KMS-11 (cell line): ENCODE measurements at regions not wholly inside any gene's neighbourhood (a gene's known extent, or its start where the extent isn't known, plus 50 kb on each side); places are given as distances from the start of the nearest gene placed in this dataset.

Experiments used
- H2AFZ ChIP-seq: fragments of 200-600 bp; sonication (generic); 2 replicates; pipeline ENCODE4 v1.6.1; 2016; ENCODE audit warnings: antibody characterized with exemption, mixed run types, low read depth
- H3K27ac ChIP-seq: fragments of 200-600 bp; sonication (generic); 2 replicates; pipeline ENCODE4 v1.6.1; 2016; ENCODE audit warnings: mild to moderate bottlenecking, mixed run types
- H3K27me3 ChIP-seq: fragments of 200-600 bp; sonication (generic); 2 replicates; pipeline ENCODE4 v1.6.1; 2017; ENCODE audit warnings: mild to moderate bottlenecking, low read depth, mixed run types, moderate library complexity; ENCODE audit not compliant: insufficient read depth
- H3K36me3 ChIP-seq: fragments of 200-600 bp; sonication (generic); 2 replicates; pipeline ENCODE4 v1.6.1; 2017; ENCODE audit warnings: mild to moderate bottlenecking, mixed run types; ENCODE audit not compliant: insufficient read depth
- H3K4me1 ChIP-seq: fragments of 200-600 bp; sonication (generic); 2 replicates; pipeline ENCODE4 v1.6.1; 2016; ENCODE audit warnings: mild to moderate bottlenecking, low read depth, mixed run types; ENCODE audit not compliant: poor library complexity, severe bottlenecking
- H3K4me2 ChIP-seq: fragments of 200-600 bp; sonication (generic); 2 replicates; pipeline ENCODE4 v1.7.0; 2016; ENCODE audit warnings: mild to moderate bottlenecking, mixed run types
- H3K4me3 ChIP-seq: fragments of 200-600 bp; sonication (generic); IDR thresholded peaks from 2 replicates; pipeline ENCODE4 v1.6.1; 2017; ENCODE audit warnings: low read depth, low read length, mixed read lengths; ENCODE audit not compliant: insufficient read depth
- H3K79me2 ChIP-seq: fragments of 200-600 bp; sonication (generic); 2 replicates; pipeline ENCODE4 v1.6.1; 2016; ENCODE audit warnings: low read depth, mixed run types; ENCODE audit not compliant: insufficient read depth
- H3K9ac ChIP-seq: fragments of 200-600 bp; sonication (generic); 2 replicates; pipeline ENCODE4 v1.6.1; 2016; ENCODE audit warnings: mild to moderate bottlenecking, mixed run types
- H4K20me1 ChIP-seq: fragments of 200-600 bp; sonication (generic); 2 replicates; pipeline ENCODE4 v1.6.1; 2016; ENCODE audit warnings: mild to moderate bottlenecking, mixed run types; ENCODE audit not compliant: insufficient read depth
- TF ChIP-seq, protein P1 (sequence below): fragments of 200-600 bp; sonication (generic); conservative IDR thresholded peaks from 2 replicates; pipeline ENCODE4 v1.6.1; 2017; ENCODE audit warnings: low read depth, mild to moderate bottlenecking, antibody characterized with exemption, low read length, moderate library complexity, mixed read lengths

DNA sequence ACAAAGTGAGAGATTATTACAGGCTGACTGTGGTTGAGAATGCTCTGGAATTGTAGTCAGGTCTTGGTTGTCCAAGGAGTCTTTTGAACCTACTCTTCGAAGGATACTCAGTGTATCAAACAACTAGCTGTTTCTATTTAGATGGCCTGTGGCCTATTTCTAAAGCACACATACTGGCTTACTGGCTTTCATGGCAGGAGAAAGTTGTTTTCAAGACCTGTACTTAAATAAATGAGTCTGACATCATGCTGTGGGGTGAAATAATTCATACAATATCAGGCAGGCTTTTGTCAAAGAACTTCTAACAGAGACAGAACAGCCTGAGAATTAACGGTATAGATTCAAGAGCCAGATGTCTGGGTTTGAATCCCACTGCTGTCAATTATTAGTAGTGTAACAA lies 316.7 kb upstream of the SEMA6D start:
- no peak overlapping the region for H3K27ac ChIP-seq
- no peak overlapping the region for H2AFZ ChIP-seq

DNA sequence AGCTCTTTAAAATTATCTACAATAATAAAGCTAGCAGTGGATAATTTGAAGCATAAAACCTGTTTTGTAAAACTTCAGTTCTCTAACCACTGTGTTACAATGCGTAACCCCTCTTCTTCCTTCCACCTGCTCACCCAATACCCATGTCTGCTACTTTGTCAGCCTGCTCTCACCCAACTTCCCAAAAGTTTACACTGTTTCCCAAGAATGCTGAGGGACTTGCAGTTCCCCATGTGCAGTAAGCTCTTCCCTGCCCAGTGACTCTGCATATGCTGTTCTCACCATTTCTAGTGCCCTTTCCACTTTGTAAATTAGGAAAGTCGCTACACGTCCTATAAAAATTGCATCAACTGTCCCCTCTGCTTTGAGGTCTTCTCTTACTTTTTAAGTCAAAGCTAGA lies 315.9 kb upstream of the SEMA6D start:
- no peak overlapping the region for H2AFZ ChIP-seq
- H3K4me3 ChIP-seq, result no peak overlapping the region
- H3K79me2 ChIP-seq, result no peaks in the 10 kb centered on the region
- no peaks in the 10 kb centered on the region for H3K27me3 ChIP-seq
- H3K4me1 ChIP-seq, result no peaks in the 10 kb centered on the region
- TF ChIP-seq, protein P1, sequence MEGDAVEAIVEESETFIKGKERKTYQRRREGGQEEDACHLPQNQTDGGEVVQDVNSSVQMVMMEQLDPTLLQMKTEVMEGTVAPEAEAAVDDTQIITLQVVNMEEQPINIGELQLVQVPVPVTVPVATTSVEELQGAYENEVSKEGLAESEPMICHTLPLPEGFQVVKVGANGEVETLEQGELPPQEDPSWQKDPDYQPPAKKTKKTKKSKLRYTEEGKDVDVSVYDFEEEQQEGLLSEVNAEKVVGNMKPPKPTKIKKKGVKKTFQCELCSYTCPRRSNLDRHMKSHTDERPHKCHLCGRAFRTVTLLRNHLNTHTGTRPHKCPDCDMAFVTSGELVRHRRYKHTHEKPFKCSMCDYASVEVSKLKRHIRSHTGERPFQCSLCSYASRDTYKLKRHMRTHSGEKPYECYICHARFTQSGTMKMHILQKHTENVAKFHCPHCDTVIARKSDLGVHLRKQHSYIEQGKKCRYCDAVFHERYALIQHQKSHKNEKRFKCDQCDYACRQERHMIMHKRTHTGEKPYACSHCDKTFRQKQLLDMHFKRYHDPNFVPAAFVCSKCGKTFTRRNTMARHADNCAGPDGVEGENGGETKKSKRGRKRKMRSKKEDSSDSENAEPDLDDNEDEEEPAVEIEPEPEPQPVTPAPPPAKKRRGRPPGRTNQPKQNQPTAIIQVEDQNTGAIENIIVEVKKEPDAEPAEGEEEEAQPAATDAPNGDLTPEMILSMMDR, result no peak
- H3K36me3 ChIP-seq, result no peaks in the 10 kb centered on the region
- H3K4me2 ChIP-seq, result no peak overlapping the region
- H3K9ac ChIP-seq, result no peak overlapping the region
- no peak overlapping the region for H3K27ac ChIP-seq
- no peaks in the 10 kb centered on the region for H4K20me1 ChIP-seq

More for the DNA sequence above, 316.7 kb upstream of the SEMA6D start:
- H3K4me3 ChIP-seq, result no peak overlapping the region
- no peaks in the 10 kb centered on the region for H3K27me3 ChIP-seq
- H4K20me1 ChIP-seq, result no peaks in the 10 kb centered on the region
- H3K79me2 ChIP-seq, result no peaks in the 10 kb centered on the region
- no peaks in the 10 kb centered on the region for H3K4me1 ChIP-seq
- TF ChIP-seq, protein P1, result no peak
- no peak overlapping the region for H3K9ac ChIP-seq
- no peaks in the 10 kb centered on the region for H3K36me3 ChIP-seq
- H3K4me2 ChIP-seq, result no peak overlapping the region

DNA sequence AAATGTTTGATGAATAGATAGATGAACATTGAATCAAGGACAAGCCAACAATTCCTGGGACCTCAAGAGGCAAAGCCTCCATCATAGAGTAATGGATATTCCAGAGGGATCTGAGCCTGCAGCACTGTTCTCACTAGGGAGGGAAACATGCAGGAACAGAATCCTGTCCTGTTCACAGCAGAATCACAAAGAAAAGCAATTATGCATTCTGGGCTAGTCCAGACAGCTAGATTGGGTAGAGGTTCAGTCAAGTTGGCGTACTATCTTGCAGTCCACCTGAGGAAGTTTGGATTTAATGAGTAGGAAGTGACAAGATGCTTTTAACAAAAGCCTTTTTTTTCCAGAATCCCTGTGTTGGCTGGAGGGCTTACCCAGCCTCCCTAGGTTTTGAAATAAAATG lies 314.5 kb upstream of the SEMA6D start:
- H3K79me2 ChIP-seq, result no peaks in the 10 kb centered on the region
- H3K27ac ChIP-seq, result no peak overlapping the region
- H4K20me1 ChIP-seq, result no peaks in the 10 kb centered on the region
- H3K4me2 ChIP-seq, result no peak overlapping the region
- TF ChIP-seq, protein P1, result no peak
- H3K9ac ChIP-seq, result no peak overlapping the region
- H3K4me3 ChIP-seq, result no peak overlapping the region
- no peaks in the 10 kb centered on the region for H3K36me3 ChIP-seq
- no peaks in the 10 kb centered on the region for H3K4me1 ChIP-seq
- no peak overlapping the region for H2AFZ ChIP-seq
- H3K27me3 ChIP-seq, result no peaks in the 10 kb centered on the region

DNA sequence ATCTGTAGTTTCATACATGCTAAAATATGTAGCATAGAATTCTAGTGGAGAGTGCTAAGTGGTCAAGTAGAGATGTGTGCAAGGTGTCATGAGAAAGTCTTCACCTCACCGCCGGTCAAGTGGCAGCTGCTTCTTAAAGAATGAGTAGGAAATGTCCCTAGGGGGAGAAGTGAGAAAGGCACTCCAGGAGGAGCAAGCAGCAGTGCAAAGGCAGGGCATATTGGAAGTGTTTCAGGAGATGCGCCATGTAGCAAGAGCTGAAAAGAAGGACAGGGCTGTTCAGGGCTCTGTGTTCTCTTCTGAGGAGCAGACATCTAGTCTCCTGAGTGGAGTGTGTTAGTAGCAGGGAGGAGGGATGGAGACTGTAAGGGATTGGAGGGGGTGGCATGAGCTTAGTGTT lies 312.4 kb upstream of the SEMA6D start:
- Histone ChIP-seq H3K4me3 (no peak overlapping the region), H2AFZ (no peak overlapping the region), H3K79me2 (no peaks in the 10 kb centered on the region), H3K4me2 (no peak overlapping the region), H3K36me3 (no peaks in the 10 kb centered on the region), H3K27ac (no peak overlapping the region), H3K9ac (no peak overlapping the region), H4K20me1 (no peaks in the 10 kb centered on the region), H3K4me1 (no peaks in the 10 kb centered on the region), H3K27me3 (no peaks in the 10 kb centered on the region)
- TF ChIP-seq, protein P1, result no peak
